ENCODE measurements at regions not wholly inside any gene's neighbourhood (a gene's known extent, or its start where the extent isn't known, plus 50 kb on each side); places are given as distances from the start of the nearest gene placed in this dataset.

DNA sequence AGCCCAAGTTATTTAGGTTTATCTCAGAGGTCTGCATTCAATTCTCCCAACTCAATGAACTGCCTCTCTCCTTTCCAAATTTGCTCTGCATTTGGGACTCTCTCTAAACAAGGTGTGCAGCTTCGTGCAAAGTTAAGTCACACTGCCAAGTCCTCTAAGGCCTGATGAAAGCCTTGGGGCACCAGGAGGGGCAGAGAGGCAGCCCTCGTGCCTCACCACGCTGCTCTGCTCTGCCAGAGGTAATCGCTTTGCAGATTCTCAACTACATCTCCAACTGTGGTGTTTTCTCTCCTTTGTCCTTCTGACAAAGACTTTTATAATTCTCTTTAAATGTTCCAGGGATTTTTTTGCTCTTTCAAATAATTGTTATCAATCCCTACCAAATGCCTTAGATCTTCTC lies 283.0 kb downstream of the MEIS1 start:
- DNase-seq = no peak

DNA sequence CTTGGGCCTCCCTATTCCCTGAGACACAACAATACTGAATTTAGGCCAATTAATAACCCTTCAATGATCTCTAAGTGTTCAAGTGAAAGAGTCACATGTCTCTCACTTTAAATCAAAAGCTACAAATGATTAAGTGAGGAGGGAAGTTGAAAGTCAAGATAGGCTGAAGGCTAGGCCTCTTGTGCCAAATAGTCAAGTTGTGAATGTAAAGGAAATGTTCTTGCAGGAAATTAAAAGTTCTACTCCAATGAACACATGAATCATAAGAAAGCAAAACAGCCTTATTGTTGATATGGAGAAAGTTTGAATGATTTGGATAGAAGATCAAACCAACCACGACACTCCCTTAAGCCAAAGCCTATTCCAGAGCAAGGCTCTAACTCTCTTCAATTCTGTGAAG lies 286.9 kb downstream of the MEIS1 start:
- no peak for DNase-seq

DNA sequence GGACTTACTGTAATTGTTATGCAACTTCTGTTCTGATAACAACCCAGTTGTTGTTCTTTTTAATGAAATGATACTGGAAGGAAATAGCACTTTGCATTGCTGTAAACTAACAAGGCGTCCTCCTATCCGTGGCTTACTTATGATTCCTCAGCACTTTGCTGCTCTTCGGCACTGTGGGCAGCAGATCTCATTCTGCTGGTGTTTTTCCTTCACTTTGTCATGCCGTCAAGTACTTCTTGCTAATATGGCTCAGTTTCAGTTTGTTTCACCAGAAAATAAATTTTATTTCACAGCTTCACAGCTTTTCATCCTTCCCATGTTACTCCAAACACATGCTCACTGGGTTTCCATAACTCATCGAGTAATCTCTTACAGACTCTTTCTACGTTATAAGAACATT lies 289.3 kb downstream of the MEIS1 start:
- DNase-seq = no peak

DNA sequence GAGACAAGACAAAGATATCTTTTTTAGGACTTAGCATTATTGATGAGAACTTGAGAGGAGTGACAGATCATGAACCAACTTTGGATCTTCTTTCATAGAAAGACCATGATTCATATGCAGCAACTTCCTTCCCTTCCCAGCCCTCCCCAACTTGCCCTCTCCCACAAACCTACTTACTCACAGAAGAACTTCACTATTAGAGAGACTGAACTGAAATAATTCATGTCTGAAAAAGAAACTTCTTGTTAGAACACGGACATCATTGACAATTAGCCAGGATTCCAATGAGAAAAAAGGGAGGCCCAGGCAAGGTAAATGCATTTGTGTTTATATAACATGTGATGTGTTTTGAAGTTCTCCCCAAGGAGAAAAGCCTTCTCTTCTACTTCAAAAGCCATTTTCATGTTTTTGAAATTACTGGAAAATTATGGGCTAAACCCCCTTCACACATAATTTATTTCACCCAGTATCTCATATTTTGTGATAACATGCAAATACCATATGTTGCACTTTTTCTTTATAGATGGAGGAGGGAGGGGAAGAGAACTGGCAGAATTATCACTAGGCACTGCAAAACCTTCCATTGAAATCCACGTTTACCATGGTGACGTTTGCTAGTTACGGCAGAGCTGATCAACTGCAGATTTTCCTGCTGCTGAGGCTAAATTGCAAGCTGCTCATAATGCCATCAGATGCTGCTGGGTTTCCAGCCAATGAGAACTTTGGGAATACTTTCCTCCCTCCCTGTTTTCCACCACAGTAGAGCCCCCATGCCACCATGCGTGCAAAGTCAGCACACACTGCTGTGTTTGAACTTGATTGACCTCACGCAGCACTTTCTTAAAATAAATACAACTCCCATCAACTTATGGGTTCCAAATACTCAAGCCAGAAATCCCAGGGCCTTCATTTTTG lies 294.7 kb downstream of the MEIS1 start:
- DNase-seq = no peak

DNA sequence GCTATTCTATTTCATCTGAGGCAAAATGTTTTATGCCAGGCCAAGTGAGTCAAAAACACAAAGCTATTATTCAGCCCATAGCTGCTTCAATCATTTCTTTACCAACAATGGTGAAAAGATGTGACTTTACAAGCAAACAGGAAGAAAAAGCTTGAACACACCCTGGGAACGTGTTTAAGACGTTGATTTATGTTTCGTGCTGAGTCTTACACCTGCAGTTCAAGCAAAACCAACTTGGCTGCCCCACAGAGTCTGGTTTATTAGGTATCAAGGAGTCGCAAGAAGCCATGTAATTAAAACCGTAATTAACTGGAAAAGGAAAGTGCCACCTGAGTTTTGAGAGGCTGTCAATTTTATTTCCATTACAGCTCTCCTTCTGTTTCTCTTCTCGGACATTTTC lies 295.5 kb downstream of the MEIS1 start:
- no peak for DNase-seq

DNA sequence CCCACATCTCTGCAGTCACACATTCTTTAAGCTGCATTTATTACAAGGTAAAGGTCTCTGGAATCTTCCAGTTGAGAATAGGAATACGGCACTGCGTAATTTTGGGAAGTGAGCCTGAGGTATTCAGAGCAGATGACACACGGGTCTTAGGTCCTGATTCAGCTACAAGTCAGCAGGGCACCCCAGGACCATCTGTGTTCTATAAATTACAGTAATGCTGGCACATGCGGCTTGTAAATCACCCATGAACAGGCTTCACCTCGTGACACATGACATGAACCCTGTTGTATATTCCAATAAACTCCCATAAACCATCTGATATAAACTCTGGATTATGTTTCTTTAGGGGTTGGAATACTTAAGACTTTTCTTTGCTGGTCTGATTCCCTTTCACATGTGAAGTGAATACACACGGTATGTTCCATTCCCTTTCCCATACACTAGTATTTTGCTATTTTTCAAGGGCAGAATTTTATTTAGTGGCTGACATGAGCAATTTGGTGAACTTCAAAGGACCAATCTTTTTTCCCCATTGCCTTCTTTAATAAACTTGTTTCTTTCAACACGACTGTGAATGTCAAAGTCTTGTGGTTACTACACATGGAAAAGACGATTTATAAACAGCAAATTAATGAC lies 298.6 kb downstream of the MEIS1 start:
- no peak for DNase-seq

DNA sequence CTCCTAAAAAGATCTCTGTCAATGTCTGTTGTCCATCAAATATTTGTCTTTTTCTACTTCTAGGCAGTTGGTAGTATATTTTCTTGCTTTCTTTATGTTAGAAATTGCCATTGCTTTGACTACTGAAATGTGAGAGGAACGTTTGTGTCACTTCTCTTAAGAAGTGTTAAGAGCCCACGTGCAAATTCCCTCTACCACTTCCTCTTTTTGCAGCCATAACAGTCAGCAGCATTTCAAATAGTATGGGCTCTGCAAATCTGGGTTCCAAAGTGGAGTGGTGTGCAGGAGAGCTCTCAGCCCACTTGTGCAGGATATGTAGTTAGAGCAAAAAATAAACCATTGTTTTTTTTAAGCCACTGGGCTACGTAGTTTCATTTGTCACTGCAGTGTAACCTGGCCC lies 314.0 kb downstream of the MEIS1 start:
- DNase-seq = no peak

DNA sequence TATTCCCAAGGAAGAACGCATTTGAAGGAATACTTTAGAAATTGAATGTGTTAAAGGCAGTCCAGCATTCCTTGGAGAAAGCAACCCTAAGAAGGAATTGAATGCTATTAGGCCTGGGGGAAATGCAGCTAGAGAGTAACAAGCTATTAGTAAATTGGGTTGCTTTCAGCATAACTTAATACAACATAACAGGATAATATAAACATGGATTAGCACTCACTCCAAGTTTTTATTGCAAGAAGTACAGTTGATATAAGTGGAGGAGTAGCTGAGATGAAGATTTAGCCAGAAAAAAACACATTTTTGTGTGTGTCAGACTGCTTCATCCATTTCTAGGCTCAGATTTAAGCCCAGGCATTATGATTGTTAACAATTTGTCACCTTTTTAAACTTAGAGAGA lies 314.6 kb downstream of the MEIS1 start:
- no peak for DNase-seq

DNA sequence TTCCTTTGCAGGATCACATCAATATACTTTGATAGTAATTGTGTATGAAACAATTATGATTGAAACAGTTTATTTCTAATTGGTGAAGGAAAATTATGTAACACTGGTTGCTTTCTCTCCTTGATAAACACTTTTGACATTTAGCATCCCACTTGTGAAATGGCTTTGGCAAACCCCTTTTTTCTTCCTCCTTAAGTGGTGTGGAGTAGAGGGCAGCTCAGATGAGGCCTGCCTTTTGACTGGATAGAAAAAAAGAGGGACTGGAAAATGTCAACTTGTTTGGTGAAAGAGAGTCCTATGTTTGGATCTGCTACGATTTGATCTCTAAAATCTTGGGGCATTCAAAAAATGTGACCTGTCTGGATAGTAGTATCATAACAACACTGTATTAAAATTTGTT lies 318.3 kb downstream of the MEIS1 start:
- no peak for DNase-seq

DNA sequence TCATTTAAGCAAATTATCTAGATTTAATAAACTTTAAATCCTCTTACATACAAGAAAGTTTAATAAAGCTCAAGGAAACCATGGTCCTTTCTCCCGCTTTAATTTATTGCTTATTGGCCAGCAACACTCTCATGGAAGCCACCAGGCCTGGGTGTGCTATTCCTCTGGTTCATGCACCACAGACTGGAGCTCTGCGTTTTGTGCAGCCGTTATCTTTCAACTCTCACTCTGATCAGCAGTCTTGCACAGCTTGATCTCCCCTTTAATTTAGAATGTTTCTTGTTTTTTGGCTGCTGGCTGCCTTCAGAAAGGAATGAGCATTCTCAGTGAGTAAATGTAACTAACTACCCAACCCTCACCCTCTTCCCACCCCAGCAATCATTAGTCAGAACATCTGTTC lies 318.7 kb downstream of the MEIS1 start:
- DNase-seq = no peak

DNA sequence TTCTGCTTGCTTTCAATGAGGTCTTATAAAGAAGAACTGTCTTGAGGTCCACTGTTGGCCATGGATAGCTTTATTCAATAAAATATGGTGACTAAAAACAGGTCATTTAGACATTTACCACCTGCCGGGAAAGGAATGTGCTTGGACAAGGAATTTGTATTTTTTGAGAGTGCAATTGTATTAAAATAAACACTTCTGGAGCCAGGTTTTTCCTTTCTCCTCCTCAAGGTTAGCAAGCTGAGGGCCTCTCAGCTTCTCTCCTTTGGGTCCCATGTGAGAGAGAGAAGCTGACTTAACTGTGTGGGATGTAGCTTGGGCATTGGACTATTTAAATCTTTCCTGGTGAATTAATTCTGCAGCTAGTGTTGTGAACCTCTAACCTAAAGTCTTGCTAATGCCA lies 321.0 kb downstream of the MEIS1 start:
- DNase-seq = no peak

DNA sequence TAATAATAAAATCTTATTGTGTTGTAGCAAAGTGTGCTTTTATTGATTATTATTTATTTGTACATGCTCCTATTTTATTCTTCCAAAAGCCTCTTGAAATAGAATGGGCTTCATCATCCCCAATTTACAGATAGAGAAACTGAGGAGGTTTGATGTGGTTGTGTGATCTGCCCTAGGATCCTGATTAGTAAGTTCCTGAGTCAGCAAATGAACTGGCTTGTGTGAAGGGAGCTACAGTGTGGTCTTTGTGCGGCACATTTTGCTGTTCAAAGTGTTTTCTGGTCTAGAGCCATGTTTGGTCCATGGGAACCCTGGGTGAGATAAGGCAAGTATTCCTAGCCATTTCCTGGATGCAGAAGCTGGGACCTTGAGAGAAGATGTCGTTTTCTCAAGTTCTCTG lies 326.9 kb downstream of the MEIS1 start:
- no peak for DNase-seq

DNA sequence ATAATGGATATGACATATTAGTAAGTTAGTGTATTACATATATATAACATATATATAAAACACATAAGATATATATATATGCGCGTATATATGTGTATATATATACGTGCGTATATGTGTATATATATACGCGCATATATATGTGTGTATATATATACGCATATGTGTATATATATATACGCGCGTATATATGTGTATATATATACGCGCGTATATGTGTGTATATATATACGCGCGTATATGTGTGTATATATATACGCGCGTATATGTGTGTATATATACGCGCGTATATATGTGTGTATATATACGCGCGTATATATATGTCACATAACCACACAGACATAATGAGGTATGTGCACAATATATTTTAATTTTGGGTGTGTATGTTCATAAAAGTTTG lies 327.8 kb downstream of the MEIS1 start:
- no peak for DNase-seq

DNA sequence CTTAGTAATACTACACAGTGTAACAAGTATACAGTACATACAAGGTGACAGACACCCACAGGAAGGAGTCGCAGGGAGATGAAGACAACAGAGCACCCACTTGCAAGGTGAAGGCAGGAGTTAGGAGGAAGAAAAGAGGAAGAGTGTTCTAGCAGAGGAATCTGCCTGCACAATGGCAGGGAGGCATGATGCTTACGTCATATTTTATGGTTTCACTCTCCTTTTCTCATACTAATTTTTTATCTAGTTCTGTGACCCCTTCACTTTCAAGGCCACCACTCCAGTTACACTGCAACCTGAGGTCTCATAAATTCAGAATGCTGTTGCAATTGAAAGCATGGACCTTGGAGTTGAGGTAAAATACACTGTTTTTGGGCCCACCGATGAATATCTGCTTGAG lies 331.7 kb downstream of the MEIS1 start:
- no peak for DNase-seq

DNA sequence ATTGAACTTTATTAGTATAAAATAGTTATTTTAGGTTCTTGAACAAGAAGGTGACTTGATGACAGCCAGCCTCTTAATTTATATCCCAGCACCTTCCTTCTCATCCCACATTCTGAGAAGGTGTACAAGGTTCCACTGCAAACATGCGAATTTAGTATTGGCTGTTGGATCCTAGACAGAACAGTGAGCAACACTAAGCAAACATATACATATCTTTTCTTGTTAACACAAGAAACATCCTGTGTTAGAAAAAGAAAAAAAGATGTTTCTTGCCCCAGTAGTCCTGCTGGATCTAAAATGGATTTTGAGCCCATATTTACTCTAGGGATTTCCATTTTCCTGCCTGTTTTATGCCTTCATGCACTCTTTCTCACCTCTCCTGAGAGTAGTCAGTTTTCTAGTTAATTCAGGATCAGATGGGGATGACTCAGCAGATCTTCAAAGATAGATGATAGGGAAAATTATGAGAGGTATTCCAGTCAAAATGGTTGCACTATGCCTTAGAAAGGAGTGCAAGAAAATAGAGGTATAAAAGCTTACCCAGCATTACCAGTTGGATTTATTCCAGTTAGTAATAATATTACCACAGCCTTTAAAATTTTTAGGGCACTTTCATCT lies 336.5 kb downstream of the MEIS1 start:
- no peak for DNase-seq

DNA sequence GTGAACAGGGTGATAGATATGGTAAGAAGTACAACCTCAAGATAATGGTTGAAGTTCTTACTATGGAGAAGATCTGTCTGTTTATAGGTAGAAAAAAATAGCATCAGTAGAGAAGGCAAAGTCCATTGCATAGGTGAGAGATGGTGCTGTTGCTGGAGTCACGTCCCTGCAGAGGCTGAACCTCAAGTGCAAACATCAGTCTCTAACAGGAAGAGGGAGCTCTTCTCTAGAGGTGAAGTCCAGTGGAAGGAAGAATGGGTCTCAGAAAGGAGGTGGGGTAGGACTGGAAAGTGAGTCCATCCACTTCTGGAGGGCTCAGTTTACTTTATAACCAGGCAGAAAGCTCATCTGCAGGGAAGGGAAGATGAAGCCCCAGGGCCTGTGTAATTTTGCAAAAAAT lies 337.7 kb downstream of the MEIS1 start:
- no peak for DNase-seq

DNA sequence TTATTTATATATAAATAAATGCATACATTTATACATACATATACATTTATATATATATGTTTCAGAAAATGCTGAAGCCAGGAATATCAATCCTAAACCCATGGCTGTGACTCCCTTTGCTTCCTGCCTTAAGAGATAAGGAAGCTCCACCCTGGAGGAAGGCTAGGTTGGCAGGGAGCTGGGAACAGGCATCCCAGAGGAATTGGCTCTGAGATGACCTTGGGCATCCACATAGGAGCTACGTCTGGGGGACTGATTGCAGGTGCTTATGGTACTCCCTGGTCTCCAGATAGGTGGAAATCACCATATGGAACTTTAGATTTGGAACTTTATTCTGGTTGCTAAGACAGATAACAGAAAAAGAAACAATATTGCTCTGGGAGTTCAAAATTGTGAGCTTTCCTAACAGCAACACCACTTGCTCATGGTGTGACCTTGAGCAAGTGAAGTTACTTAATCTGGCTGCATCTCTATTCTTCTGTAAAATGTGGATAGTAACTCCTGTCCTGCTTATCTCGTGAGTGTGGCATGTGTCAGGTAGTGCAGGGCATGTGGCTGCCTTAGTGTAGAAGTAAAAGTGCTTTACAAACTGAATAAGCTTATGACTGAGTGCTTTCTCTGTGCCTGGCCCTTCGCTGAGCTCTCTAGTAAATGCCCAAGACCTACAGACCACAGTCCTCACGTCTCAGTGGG lies 341.0 kb downstream of the MEIS1 start:
- DNase-seq = no peak

DNA sequence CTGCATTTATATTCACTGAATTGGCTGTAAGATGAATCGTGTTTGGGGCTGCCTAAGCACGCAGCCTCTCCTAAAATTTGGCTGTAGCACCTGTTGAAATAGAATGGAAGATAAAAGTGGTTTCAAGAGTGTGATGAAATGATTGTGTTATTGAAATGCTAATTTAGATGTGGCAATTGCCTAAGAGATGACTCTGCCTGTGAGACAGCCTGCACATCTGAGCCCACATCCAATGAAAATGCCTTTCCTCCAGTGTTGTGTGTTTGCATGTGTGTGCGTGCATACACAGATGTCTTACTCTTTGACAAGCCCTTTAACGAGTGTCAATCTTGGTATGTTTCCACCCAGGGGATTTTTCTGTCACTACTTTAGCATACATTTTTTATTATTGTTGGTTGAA lies 346.9 kb downstream of the MEIS1 start:
- no peak for DNase-seq

DNA sequence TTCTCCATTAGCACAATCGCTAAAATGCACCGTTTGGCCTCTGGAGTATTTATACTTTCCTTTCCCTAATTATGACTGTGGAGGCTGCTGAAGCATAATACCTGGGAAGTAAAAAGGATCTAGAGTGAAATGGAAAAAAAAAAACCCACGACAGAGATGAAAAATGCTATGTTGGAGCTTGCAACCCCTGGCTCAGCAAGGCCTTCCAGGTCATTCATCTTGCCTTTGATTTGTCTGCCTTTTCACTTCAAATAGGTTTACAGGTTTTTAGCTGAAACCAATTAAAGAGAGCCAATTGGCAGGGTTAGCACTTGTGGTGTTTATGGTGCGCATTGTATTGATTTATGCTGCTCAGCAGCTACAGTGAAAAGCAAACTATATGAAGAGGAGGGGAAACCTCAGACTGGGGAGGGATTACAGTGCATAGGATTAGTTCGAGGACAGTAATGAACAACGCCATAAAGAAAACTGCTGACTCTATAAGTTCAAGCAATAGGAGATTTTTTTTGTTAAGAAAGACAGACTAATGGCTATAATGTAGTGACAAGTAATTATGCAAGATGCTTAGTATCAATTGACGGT lies 347.9 kb downstream of the MEIS1 start:
- DNase-seq = no peak

DNA sequence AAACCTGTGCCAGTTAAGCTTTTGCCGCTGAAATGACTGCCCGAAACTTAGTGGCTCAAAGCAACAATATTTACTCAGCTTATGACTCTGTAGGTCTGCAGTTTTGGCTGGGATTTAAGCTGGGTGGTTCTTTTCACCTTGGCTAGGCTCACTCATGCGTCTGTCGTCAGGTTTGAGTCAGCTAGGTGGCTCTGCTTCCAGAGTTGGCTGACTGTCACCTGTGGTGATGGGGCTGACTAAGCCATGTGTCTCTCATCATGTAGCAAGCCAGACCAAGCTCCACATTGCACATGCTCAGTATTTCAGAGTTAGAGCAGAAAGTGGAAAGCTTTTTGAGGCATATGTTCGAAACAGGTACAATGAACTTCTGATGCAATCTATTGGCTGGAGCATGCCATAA lies 354.8 kb downstream of the MEIS1 start:
- DNase-seq = no peak

DNA sequence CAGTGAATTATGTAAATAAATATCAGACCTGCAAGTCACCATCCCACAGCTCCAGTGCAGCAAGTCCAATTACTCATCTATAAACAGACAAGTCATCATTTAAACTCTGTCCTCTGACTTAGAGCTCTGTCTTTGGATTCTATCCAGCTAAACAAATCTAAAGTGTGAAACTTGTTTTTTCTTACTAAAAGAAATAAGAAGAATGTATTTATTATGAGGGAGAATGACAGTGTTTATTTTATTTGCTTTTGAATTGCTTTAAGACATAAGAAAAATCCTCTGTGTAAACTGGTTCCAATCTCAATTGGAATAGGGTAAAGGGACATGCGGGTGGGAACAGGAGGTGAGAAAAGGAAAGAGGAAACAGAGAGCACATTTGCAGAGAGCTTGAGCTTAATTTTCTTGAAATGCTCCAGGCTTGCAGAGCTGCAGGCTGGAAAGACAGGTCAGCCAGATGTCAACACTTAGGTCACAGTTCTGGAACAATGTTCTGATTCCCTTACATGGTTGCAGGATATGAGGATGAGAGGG lies 355.8 kb downstream of the MEIS1 start:
- DNase-seq = no peak

DNA sequence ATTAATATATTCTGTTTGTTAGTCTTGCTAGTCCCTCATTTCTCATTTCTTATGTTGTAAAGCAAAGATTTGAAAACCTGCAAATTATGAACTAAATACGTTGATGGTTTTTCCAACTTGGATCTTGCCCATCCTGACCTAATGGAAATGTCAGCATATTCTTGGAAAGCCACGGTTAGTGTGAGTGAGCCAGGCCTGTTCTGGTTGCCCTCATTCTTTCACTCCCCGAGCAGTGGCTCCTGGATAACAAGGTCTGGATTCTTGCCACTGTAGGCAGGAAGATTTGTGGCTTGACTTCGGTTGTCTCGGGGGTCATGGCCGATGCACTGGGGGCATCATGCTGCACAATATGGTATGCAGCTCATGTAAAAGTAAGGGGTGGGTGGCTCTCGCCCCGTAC lies 359.1 kb downstream of the MEIS1 start:
- no peak for DNase-seq

Measured in nucleus accumbens (tissue), 56 donors.